HG03025 (cell line): ENCODE measurements at regions not wholly inside any gene's neighbourhood (a gene's known extent, or its start where the extent isn't known, plus 50 kb on each side); places are given as distances from the start of the nearest gene placed in this dataset.

Experiments used
- ATAC-seq: cut with Tn5 transposase; IDR thresholded peaks from one replicate; pipeline ENCODE4 v1.9.1; 2021; ENCODE audit warnings: mild to moderate bottlenecking, moderate library complexity; ENCODE audit not compliant: unreplicated experiment, low FRiP score

- ATAC-seq = no peak
Measured at GRCh38 chr5:144896473-144896872, 725.8 kb downstream of the KCTD16 start.

- no peak for ATAC-seq
Measured at GRCh38 chr5:144886668-144887067, 716.0 kb downstream of the KCTD16 start.

GRCh38 chr5:144882739-144883283, 712.1 kb downstream of the KCTD16 start:
- ATAC-seq = no peak

GRCh38 chr5:144880513-144880912, 709.8 kb downstream of the KCTD16 start:
- ATAC-seq = no peak

- ATAC-seq = no peak
Measured at GRCh38 chr5:144876990-144877389, 706.3 kb downstream of the KCTD16 start.

- no peak for ATAC-seq
Measured at GRCh38 chr5:144873076-144873475, 702.4 kb downstream of the KCTD16 start.

GRCh38 chr5:144864118-144864517, 693.4 kb downstream of the KCTD16 start:
- ATAC-seq = no peak

- ATAC-seq = no peak
Measured at GRCh38 chr5:144857454-144857853, 686.8 kb downstream of the KCTD16 start.

- no peak for ATAC-seq
Measured at GRCh38 chr5:144844086-144844485, 673.4 kb downstream of the KCTD16 start.

GRCh38 chr5:144832416-144832815, 661.7 kb downstream of the KCTD16 start:
- ATAC-seq = no peak

GRCh38 chr5:144831650-144832049, 661.0 kb downstream of the KCTD16 start:
- ATAC-seq = no peak

- ATAC-seq = no peak
Measured at GRCh38 chr5:144822503-144822902, 651.8 kb downstream of the KCTD16 start.

GRCh38 chr5:144820278-144820677, 649.6 kb downstream of the KCTD16 start:
- no peak for ATAC-seq

- no peak for ATAC-seq
Measured at GRCh38 chr5:144815131-144815530, 644.5 kb downstream of the KCTD16 start.

GRCh38 chr5:144812763-144813162, 642.1 kb downstream of the KCTD16 start:
- no peak for ATAC-seq

- no peak for ATAC-seq
Measured at GRCh38 chr5:144800169-144800568, 629.5 kb downstream of the KCTD16 start.

GRCh38 chr5:144798595-144798994, 627.9 kb downstream of the KCTD16 start:
- no peak for ATAC-seq

GRCh38 chr5:144794922-144795321, 624.2 kb downstream of the KCTD16 start:
- no peak for ATAC-seq

- ATAC-seq = no peak
Measured at GRCh38 chr5:144788556-144788955, 617.9 kb downstream of the KCTD16 start.

- no peak for ATAC-seq
Measured at GRCh38 chr5:144788046-144788445, 617.4 kb downstream of the KCTD16 start.

- ATAC-seq = no peak
Measured at GRCh38 chr5:144779368-144779767, 608.7 kb downstream of the KCTD16 start.

GRCh38 chr5:144778561-144778960, 607.9 kb downstream of the KCTD16 start:
- no peak for ATAC-seq

- ATAC-seq = no peak
Measured at GRCh38 chr5:144774197-144774596, 603.5 kb downstream of the KCTD16 start.
